Stimulated activated naive CD4-positive, alpha-beta T cell (primary cell): ENCODE measurements at regions not wholly inside any gene's neighbourhood (a gene's known extent, or its start where the extent isn't known, plus 50 kb on each side); places are given as distances from the start of the nearest gene placed in this dataset.
"Not testable (repeated sequence)": the region's sequence is repeated elsewhere in the genome, so short reads cannot be mapped to it uniquely, and the experiment has no call there.

Experiments used
- DNase-seq, 6 experiments: peaks; one replicate each; lab custom pipeline; 2025; lab: John Stamatoyannopoulos, UW

- no peak for DNase-seq
These were observed 1055.1 kb upstream of the PCDH10 start for GRCh38 chr4:132094017-132094416.

DNA sequence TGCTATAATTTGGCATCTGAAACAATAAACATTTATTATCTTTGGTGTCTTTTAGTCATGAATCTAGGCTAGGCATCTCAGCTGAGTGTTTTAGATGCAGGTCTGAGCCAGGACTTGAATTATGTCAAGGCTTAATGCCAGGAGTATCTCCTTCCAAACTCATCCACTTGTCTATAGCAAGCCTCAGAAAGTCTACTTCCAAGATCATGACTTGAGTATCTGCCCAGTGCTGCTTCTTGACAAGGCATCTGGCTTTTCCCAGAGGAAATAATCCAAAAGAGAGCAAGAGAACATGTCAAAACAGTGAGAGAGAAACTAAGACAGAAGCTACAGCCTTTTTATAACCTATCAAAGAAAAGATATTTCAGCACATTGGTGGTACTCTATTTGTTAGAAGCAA is 1052.1 kb upstream of the PCDH10 start:
- no peak for DNase-seq

DNA sequence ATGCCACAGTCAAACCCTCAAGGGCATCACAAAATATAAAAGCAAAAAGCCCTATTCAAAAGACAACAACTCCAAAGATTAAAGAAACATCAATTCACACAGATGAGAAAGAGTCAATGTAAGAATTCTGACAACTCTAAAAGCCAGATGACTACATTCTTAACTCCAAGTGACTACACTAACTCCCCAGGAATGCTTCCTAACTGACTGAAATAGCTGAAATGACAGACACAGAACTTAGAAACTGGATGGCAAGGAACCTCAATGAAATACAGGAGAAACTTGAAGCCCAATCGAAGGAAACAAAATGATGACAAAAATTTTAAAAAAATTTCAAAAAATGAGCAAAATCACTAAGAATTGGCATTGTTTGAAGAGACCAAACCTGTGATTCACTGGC is 1047.6 kb upstream of the PCDH10 start:
- no peak for DNase-seq

DNA sequence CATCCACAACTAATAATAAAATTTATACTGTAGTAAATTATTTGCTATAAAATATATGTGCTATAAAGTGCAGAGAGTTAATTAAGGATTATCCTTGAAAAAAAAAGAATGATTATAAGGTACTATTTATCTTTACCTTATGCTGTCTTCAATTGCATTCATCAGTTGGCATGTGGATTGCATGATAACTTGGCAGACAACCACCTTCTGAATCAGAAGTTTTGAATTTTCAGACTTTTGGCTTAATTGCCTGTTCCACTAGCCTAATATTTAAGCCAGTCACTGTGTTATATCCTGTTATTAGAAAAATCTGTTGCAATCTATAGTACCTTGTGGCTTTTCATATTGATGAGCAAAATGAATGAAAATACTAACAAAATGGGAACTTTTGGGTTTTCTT is 1040.3 kb upstream of the PCDH10 start:
- no peak for DNase-seq

DNA sequence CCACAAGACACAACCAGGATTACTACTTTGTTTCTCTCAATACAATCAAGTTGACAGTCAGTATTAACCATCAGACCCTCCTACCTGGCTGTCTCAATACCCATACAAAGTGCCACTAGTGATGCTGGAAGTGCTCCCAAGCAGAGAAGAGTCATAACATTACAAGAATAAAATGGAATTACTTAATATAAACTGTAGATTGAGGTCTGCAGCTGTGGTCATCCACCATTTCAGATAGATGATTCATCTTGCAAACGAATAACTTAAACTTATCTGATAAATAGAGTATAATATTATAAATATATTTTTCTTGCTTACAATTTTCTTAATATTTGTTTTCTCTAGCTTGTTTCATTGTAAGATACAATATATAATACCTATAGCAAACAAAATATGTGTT is 1034.2 kb upstream of the PCDH10 start:
- no peak for DNase-seq

- not testable (repeated sequence) for DNase-seq
These were observed 1026.4 kb upstream of the PCDH10 start for GRCh38 chr4:132122741-132123140.

GRCh38 chr4:132123870-132124623 is 1025.0 kb upstream of the PCDH10 start:
- DNase-seq = no peak

DNA sequence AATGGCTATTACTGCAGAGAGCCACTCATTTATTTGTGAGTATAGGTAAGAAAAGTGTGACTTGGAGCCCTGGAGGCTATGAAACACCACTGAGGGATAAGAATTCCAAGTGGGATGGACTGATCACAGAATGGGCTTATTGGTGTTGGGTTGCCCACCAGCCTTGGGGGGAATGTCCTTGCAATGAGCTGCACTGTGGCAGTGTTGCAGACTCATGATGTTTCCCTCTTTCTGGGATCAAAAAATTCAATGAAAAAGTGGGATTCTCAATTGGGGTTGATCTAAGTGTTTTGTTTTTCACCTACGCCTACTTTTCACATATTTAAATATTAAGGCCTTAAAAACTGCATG is 1024.5 kb upstream of the PCDH10 start:
- DNase-seq = no peak

DNA sequence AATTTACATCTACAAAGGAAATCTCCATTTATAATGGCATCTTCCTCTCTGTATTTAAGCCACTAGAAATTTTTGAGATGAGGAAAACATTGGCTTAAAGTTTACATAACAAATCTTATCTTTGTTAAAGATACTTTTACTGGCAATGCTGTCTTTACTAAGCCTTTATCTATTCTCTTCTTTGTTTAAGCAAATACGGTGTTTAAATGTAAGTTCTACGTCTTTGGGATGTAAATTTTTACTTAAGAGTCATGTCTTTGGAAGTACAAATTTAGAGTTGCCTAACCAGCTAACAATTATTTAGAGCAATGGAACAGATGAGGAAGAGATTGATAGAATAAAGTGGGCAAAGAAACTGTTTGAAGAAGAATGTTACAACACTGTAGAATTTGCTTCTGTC is 1024.0 kb upstream of the PCDH10 start:
- no peak for DNase-seq

- no peak for DNase-seq
These were observed 1016.7 kb upstream of the PCDH10 start for GRCh38 chr4:132132433-132132832.

DNA sequence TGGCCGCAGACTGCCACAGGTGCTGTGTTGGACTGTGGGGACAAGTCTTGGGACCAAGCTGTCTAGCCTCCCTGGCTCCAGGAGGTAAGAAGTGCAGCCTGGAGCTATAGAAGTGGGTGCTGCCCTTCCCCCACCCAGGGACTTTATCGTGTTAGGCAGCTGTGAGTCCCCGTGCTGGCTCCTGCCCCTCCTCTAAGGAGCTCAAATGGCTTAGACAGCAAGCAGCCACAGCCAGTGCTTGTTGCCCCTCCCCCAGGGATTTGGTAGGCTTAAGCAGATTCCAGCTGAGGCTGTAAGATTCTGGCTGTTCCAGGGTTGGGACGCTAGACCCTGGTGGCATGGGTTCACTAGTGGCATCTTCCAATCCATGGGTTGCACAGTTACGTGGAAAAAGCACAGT is 979.4 kb upstream of the PCDH10 start:
- DNase-seq = no peak

- DNase-seq = no peak
These were observed 969.1 kb upstream of the PCDH10 start for GRCh38 chr4:132180020-132180427.

GRCh38 chr4:132195176-132195575 is 953.9 kb upstream of the PCDH10 start:
- no peak for DNase-seq

- no peak for DNase-seq
These were observed 945.5 kb upstream of the PCDH10 start for GRCh38 chr4:132203618-132204017.

DNA sequence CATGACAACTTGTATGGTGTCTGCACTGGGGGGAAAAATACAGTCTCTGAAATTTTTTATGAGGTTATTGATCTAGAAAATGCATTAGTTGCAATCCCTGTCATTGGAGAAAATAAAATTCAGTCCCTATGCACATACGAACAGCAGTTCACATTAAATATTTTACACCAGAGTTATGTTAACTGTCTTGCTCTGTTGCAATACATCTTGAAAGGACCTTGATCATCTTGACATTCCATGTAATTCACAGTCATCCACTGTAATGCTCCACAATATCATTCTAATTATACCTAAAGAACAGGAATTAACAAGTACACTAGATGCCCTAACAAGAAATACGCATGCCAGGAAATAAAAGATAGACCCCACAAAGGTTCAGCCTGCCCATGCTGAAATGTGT is 934.6 kb upstream of the PCDH10 start:
- DNase-seq = no peak

GRCh38 chr4:132218406-132218805 is 930.7 kb upstream of the PCDH10 start:
- DNase-seq = no peak

GRCh38 chr4:132227151-132227856 is 921.8 kb upstream of the PCDH10 start:
- no peak for DNase-seq

DNA sequence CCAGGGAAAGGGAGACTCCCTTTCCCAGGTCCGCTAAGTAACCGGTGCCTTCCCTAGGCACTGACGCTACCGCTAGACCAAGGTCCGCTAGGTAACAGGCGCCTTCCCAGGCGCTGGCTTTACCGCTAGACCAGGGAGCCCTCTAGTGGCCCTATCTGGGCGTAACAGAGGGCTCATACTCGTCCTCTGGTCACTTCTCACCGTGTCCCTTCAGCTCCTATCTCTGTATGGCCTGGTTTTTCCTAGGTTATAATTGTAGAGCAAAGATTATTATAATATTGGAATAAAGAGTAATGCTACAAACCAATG is 921.3 kb upstream of the PCDH10 start:
- not testable (repeated sequence) for DNase-seq

DNA sequence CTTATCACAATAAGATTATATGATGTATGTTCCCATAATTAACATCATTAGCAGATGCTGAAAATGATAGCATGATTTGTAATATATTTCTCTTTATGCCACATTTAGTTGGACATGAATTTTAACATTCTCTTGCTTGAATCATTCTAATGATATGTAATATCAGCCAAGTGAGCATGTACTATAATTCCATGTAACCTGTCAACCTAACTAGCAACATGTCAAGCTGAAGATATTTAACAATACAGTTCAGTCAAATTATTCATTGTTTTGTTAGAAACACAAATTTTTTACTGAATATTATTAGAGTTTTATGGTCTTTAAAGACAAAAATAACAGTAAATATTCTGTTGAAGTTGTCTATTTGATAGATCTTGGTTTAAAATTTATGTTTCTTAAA is 920.4 kb upstream of the PCDH10 start:
- no peak for DNase-seq

DNA sequence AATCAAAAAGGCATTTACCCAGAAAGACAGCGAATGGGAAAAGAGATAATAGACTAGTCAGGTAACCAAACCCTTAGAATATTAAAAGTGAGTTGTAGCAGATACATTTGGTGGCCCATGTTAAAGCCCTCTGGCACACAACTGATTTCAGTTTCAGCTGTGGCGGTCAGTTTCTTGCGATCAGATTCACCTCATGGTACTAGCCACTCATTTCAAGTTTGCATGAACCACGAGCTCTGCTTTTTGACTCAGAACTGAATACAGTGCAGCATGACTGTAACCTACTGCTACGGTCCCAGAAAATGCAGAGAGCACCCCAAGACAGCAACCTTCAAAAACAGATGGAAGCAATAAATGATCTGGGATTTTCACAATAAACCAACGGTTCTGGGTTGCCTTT is 919.1 kb upstream of the PCDH10 start:
- DNase-seq = no peak

- DNase-seq = no peak
These were observed 910.4 kb upstream of the PCDH10 start for GRCh38 chr4:132238697-132239096.

- no peak for DNase-seq
These were observed 909.0 kb upstream of the PCDH10 start for GRCh38 chr4:132240081-132240480.

- DNase-seq = no peak
These were observed 903.8 kb upstream of the PCDH10 start for GRCh38 chr4:132245319-132245718.

DNA sequence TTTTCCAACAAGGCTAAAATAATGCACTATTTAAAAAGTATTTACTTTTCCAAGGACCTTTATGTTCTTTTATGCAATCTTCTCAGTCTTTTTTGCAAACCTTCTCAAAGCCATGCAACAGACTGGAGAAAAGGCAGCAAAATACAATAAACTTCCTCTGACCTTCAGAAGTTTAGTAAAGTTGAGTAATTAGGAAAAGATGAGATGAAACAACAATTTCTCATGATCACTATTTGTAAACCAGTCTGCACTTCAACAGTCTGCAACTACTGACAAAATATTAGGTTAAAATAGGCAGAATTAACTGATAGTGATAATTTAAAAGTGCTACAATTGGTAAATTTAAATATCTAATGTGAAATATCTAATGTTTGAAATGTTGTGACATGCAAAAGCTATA is 884.9 kb upstream of the PCDH10 start:
- no peak for DNase-seq
